ENCODE measurements at regions not wholly inside any gene's neighbourhood (a gene's known extent, or its start where the extent isn't known, plus 50 kb on each side); places are given as distances from the start of the nearest gene placed in this dataset.

DNA sequence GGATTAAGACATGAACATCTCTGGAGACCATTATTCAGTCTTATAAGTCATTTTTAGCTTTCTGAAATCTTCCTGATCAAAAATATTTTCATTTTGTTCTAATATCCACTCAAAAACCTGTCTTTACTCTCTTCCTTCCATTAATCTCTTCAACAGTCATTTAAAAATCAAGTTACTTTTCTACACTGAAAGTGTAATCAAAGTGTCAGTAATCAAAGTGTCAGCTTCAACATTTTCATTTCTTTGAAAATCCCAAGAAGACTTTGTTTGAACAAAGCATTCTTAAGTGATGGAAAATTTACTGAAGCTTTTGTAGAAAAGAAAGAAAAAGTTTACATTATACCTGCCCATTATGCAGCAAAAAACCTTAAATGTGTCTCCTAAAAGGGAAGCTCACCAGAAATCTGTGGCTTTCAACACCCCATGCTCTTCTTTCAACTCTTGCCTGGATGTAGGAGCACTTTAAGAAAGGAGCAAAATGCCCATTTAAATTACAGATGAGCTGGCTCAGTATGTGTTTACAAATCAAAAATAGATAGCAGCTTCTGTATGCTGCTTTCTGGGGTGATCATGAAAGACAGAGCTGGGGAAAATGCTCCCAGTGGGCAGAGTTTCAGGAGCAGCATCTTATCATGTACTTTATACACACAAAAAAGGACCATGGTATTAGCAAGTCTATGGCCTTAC lies 260.8 kb upstream of the NCAM2 start:
- H3K9me1 ChIP-seq (replicated peaks; ENCODE audit: control insufficient read depth, extremely low read depth, insufficient read depth, low read length) = no peaks in the 10 kb centered on the region
- no peak overlapping the region for H3K9ac ChIP-seq (replicated peaks; ENCODE audit: extremely low read depth, insufficient read depth, low read length)
- H3K36me3 ChIP-seq (ENCODE audit: control insufficient read depth in 2 of 2, extremely low read depth in 1 of 2, insufficient read depth in 2 of 2, low read length in 2 of 2) = no peaks in the 10 kb centered on the region
- no peaks in the 10 kb centered on the region for H4K20me1 ChIP-seq (replicated peaks; ENCODE audit: control insufficient read depth, extremely low read depth, insufficient read depth, low read length)
- no peak overlapping the region for H3K4me2 ChIP-seq (ENCODE audit: insufficient read depth, low read length)
- no peaks in the 10 kb centered on the region for H3K27me3 ChIP-seq (ENCODE audit: control insufficient read depth in 2 of 2, insufficient read depth in 2 of 2, low read length in 2 of 2)
- dilution Hi-C loops (cut with MboI; ENCODE audit: extremely low pct_ligation_motif_present, low sequenced_read_pairs) = no loop called here
- intact Hi-C loops (cut with micrococcal nuclease) = no loop called here
- H3K27ac ChIP-seq (ENCODE audit: insufficient read depth, low read depth, low read length) = no peak overlapping the region
- no TSS peak for BruUV-seq (replicated peaks)
- ChIA-PET CTCF (no interaction called here), POLR2A (no interaction called here)
- DNase-seq (ENCODE audit: low read depth, low spot score) (no peak), FAIRE-seq (no peak)
- no peak overlapping the region for H3K4me3 ChIP-seq (replicated peaks in 1 of 3; ENCODE audit: insufficient read depth in 1 of 3, low read depth in 1 of 3, low read length in 3 of 3)
- no peak overlapping the region for H2AFZ ChIP-seq (ENCODE audit: low read depth, low read length)
- H3K9me3 ChIP-seq (replicated peaks; ENCODE audit: control insufficient read depth, insufficient read depth, low read length) = no peaks in the 10 kb centered on the region
- no peaks in the 10 kb centered on the region for H3K79me2 ChIP-seq (ENCODE audit: control insufficient read depth, insufficient read depth, low read length)
- no peak for TF ChIP-seq POLR2A (IDR thresholded peaks at IDR 0.05; ENCODE audit: low read depth, low read length)
- TF ChIP-seq MYC (IDR thresholded peaks at IDR 0.05; ENCODE audit: low read depth, low read length) = no peak
- TF ChIP-seq, protein P1, sequence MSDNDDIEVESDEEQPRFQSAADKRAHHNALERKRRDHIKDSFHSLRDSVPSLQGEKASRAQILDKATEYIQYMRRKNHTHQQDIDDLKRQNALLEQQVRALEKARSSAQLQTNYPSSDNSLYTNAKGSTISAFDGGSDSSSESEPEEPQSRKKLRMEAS (IDR thresholded peaks at IDR 0.05; ENCODE audit: insufficient read depth, insufficient read length) = no peak
- TF ChIP-seq EZH2 (IDR thresholded peaks at IDR 0.05; ENCODE audit: borderline replicate concordance, low read depth, low read length, severe bottlenecking) = no peak
- TF ChIP-seq, protein P2, sequence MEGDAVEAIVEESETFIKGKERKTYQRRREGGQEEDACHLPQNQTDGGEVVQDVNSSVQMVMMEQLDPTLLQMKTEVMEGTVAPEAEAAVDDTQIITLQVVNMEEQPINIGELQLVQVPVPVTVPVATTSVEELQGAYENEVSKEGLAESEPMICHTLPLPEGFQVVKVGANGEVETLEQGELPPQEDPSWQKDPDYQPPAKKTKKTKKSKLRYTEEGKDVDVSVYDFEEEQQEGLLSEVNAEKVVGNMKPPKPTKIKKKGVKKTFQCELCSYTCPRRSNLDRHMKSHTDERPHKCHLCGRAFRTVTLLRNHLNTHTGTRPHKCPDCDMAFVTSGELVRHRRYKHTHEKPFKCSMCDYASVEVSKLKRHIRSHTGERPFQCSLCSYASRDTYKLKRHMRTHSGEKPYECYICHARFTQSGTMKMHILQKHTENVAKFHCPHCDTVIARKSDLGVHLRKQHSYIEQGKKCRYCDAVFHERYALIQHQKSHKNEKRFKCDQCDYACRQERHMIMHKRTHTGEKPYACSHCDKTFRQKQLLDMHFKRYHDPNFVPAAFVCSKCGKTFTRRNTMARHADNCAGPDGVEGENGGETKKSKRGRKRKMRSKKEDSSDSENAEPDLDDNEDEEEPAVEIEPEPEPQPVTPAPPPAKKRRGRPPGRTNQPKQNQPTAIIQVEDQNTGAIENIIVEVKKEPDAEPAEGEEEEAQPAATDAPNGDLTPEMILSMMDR (IDR thresholded peaks at IDR 0.05; ENCODE audit: extremely low read depth in 1 of 2, insufficient read depth in 1 of 2, low read depth in 1 of 2, low read length in 2 of 2) = no peak
- TF ChIP-seq FOS (IDR thresholded peaks at IDR 0.05; ENCODE audit: borderline replicate concordance, insufficient read depth, low read length) = no peak
- no peaks in the 10 kb centered on the region for H3K4me1 ChIP-seq (ENCODE audit: control insufficient read depth, extremely low read depth, insufficient read depth, low read length)

All from endothelial cell of umbilical vein (primary cell).